NCI-H1417 treated with DMSO at 0.1 percent for 48 hours (cell line): ENCODE measurements at regions not wholly inside any gene's neighbourhood (a gene's known extent, or its start where the extent isn't known, plus 50 kb on each side); places are given as distances from the start of the nearest gene placed in this dataset.
"Not testable (repeated sequence)": the region's sequence is repeated elsewhere in the genome, so short reads cannot be mapped to it uniquely, and the experiment has no call there.

ENCODE experiments used
- DNase-seq: peaks from one replicate; lab custom pipeline; 2025; lab: John Stamatoyannopoulos, UW

- no peak for DNase-seq
Observed at GRCh38 chr6:10180138-10181074, 234.5 kb downstream of the TFAP2A start.

DNA sequence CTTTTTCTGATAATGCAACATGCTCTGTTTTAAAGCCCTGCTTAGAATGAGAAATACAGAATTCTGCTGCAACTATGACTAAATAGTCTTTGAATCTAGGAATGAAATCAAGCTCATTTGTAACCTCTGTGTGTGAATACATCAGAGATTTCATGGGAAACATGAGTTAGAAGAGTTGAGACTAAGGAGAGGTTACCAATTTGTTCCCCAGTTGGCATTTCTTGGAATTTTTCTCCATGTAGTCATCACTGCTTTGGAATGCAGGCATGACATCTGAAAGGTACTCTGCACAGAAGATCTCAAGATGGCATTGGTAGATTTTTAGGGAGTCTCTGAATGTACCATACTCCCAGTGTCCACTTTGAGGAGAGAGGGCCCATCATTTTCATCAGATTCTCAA is 237.2 kb downstream of the TFAP2A start:
- no peak for DNase-seq

DNA sequence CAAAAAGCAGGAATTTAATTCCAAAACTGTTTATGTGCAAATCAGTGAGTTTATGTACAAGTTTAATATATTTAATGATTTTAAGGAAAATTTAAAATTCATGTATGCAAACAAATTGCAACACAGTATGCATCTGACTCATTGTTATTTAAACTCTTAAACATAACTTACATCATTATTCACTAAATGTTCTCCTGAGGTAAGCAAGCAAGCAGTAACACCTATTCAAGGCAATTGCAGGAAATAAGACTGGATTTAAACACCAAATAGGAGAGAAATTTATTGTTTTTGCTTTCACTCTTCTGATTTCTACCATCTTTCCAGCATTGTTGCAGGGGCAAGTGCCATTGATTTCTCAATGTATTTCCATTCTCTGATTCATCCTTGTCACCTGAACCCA is 239.5 kb downstream of the TFAP2A start:
- no peak for DNase-seq

DNA sequence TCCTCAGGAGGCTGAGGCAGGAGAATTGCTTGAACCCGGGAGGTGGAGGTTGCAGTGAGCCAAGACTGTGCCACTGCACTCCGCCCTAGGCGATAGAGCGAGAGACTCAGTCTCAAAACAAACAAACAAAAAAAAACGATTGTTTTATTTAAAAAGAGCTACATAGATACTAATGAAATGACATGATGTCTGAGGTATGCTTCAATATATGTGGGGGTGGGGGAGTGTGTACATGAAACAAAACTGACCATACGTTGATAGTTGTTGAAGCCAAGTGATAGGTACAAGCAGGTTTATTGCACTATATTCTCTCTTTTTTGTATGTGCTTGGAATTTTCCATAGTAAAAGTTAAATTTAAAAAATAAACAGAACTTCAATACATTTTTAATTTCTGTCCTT is 240.1 kb downstream of the TFAP2A start:
- DNase-seq = no peak

DNA sequence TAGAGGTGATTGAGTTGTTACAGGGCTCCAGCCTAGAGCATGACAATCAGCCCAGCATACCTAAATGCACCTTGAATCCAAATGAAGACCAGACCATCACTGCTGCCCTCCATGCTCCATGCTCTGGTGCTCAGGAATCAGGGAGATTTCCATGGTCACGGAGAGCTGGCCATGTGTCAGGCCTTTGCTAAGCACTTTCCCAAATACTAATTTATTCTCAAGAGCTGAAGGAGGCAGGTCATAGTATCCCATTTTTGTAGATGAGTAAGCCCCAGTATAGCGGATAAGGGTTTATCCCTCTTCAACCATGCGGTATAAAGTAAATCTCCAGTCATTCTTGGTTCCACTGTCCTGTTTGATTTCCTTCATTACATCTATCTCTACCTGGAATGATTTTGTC is 240.8 kb downstream of the TFAP2A start:
- DNase-seq = no peak

- DNase-seq = not testable (repeated sequence)
Observed at GRCh38 chr6:10171706-10172105, 243.2 kb downstream of the TFAP2A start.

GRCh38 chr6:10170816-10171215 is 244.1 kb downstream of the TFAP2A start:
- DNase-seq = no peak

- no peak for DNase-seq
Observed at GRCh38 chr6:10166031-10166430, 248.8 kb downstream of the TFAP2A start.

- DNase-seq = no peak
Observed at GRCh38 chr6:10163203-10163962, 251.5 kb downstream of the TFAP2A start.

DNA sequence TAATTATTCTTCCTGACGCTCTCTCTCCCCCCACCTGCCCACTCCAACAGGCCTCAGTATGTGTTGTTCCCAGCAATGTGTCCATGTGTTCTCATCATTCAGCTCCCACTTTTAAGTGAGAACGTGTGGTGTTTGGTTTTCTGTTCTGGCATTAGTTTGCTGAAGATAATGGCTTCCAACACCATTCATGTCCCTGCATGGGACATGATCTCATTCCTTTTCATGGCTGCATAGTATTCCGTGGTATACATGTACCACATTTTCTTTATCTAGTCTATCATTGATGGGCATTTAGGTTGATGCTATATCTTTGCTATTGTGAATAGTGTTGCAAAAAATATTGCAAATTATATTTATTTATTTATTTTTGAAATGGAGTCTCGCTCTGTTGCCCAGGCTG is 258.0 kb downstream of the TFAP2A start:
- DNase-seq = no peak

- DNase-seq = no peak
Observed at GRCh38 chr6:10154251-10154650, 260.6 kb downstream of the TFAP2A start.

DNA sequence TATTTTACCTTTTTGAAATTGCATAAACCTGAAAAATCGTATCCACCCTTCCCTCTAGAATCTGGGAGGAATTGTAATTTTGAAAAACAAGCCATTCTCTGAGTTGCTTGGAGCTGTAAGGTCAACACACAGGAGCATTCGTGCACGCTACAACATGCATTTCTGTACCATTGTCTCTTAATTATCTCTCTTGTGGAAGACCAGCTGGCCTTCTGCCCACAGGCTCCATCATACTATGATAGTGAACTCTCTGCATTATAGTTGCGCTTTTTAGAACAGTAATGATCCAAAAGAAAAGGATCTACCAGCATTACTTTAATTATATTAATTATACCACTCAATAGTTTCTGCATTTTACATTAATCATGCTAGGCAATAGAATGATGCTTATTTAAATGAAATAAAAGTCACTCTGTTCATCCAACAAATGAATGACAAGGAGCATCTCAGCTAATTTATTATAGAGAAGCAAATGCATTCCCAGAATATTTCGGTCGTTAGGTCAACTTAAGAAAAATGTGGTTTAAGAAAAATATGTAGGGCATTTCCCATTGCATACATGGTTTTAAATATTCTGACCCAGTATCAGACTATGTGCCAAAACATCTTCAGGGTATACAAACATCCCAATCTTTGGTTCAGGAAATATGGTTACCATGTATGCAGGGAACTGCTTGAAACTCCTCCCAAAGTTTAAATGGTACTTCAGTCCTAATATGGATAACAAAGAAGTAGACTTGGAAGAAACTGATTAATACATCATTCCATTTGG is 263.5 kb downstream of the TFAP2A start:
- DNase-seq = no peak

- no peak for DNase-seq
Observed at GRCh38 chr6:10149603-10150002, 265.3 kb downstream of the TFAP2A start.

- DNase-seq = no peak
Observed at GRCh38 chr6:10146715-10147451, 268.0 kb downstream of the TFAP2A start.

DNA sequence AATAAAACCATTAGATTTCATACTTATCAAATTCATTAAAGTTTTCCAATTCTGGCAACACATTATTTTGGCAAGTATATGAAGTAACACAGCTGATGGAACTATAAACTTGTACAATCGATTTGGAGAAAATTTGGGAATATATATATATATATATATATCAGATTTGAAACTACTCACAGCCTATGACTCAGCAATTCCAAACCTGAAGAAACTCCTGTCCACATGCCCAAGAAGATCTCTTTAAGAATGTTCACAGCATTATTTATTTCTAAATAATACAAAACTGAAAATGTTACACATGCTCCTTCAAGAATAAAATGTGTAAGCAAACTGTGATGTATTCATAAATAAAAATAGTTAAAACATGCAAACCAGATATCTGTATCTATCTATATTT is 270.1 kb downstream of the TFAP2A start:
- no peak for DNase-seq

DNA sequence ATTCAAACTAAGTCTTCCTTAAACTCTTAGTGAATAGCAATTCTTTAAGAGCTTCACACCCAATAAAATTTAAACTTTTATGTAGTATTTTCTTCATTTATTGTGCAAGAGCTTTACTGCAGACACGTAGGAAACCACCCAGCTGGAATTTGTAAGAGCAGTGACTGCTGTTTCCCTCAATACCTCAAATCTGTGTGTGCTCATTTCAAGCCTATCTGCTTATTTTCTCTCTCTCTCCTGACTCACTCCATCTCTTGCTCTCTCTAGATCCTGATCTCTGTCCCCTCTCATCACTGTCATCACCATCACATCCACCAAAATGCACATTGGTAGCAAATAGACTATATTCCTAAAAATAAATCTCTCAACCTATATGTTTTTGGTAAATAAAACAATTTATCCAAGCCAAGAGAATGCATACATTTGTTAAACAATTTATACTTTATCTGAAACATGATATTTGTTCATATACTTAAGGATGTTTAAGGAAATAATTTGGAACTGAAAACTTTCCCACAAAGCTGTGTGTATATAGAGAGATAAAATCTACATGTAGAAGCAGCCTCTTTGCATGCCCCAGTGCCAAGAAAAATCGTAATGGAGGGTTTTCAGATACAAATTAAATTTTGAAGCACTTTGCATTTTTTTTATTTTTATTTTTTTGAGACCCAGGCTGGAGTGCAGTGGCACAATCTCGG is 273.0 kb downstream of the TFAP2A start:
- DNase-seq = no peak

DNA sequence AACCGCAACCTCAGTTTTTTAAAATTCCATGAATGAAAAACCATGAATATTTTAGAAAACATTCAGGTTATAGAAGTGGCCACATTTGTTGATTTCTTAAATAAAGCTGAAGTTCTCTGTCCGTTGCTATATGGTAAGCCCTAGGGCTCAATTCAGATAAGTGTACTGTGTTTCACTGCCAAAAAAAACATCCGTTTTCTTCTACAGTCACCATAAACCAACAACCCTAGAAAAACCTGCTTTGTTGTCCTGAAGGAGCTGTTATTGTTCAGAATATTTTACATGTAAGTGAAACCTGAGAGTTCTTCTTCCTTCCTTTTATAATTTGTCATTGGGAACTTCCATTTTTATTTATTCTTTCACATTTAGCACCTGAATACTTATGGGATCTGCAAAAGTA is 274.1 kb downstream of the TFAP2A start:
- DNase-seq = no peak

- no peak for DNase-seq
Observed at GRCh38 chr6:10140136-10140535, 274.7 kb downstream of the TFAP2A start.

GRCh38 chr6:10138917-10139316 is 276.0 kb downstream of the TFAP2A start:
- DNase-seq = no peak

- DNase-seq = no peak
Observed at GRCh38 chr6:10136636-10137035, 278.2 kb downstream of the TFAP2A start.

DNA sequence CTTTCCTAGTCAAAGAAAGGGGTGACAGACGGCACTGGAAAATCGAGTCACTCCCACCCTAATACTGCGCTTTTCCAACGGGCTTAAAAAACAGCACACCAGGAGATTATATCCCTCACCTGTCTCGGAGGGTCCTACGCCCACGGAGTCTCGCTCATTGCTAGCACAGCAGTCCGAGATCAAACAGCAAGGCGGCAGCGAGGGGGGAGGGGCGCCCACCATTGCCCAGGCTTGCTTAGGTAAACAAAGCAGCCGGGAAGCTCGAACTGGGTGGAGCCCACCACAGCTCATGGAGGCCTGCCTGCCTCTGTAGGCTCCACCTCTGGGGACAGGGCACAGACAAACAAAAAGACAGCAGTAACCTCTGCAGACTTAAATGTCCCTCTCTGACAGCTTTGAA is 280.7 kb downstream of the TFAP2A start:
- DNase-seq = not testable (repeated sequence)
